ENCODE measurements at regions not wholly inside any gene's neighbourhood (a gene's known extent, or its start where the extent isn't known, plus 50 kb on each side); places are given as distances from the start of the nearest gene placed in this dataset.

GRCh38 chr5:165242646-165243045 is 1737.2 kb downstream of the MAT2B start:
- no peak for DNase-seq

- no peak for DNase-seq
Observed at GRCh38 chr5:165244407-165244806, 1739.0 kb downstream of the MAT2B start.

GRCh38 chr5:165258197-165258771 is 1752.9 kb downstream of the MAT2B start:
- no peak for DNase-seq

DNA sequence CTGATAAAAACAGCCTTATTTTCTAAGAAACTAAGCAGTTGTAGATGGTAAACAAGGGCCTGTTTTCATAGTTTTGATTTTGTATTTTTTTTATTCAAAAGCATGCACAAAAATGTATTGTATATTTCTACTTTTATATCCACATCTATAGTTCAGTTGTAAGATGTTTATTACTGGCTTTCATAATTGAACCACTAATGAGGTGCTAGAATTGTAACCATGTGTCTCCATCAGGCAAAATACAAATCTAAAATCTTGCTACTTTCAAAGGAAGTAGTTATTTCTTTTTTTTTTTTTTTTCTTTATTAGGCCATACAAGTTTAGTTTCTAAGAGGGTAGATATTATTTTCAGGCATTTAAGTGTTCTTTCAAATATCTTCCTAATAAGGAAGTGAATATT is 1755.0 kb downstream of the MAT2B start:
- DNase-seq = no peak

DNA sequence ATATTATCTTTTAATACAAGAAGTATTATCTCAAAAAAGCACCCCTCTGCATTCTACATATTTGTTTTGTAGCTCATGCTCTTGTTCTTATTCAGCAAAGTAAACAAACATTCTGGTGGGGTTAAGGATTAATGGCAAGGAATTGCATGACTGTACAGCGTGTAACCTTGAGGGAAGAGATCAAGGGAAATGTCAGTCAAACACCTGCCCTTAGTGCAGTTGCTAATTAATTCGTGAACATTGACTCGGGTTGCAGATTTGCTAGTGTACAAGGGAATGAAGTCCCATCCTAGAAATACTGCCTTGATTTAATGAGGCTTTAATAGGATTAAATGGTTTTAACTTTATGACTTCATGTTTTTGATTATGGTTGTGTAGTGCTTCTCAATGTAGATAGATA is 1758.1 kb downstream of the MAT2B start:
- DNase-seq = no peak

- DNase-seq = no peak
Observed at GRCh38 chr5:165266939-165267338, 1761.5 kb downstream of the MAT2B start.

DNA sequence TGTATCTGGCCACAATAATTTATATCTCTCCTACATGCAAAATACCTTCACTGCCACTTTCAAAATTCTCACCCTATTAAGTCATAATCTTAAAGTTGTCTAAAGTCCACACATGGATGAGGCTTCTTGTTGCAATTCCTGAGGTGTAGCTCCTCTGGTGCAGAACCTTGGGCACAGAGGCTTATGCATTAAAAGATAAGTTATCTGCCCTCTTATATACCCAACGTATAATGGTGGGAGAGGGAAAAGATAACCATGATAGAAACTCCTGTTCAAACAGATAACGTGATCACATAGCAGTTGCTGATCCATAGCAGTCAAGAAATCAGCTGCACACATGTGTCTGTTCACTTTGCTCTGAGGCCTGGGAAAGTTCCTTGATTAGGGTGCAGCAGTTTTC is 1767.0 kb downstream of the MAT2B start:
- DNase-seq = no peak

GRCh38 chr5:165277661-165278060 is 1772.2 kb downstream of the MAT2B start:
- DNase-seq = no peak

- no peak for DNase-seq
Observed at GRCh38 chr5:165282491-165282890, 1777.1 kb downstream of the MAT2B start.

DNA sequence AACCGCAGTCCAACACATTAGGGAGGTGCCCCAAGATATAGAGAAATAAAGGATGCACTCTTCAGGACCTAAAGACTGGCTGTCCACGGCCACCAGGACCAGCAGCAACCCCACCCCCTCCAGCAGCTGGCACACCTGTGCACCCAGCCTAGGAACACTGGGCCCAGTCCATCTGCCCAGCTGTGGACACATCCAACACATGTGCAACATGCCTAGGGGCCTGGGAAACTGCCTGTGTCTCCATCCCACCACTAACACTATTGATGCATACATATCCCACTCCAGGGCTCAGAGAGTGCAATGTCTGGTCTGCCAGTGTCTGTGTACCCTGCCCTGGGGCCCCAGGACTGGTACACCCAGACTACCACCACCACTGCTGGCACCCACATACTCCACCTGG is 1781.3 kb downstream of the MAT2B start:
- no peak for DNase-seq

- DNase-seq = no peak
Observed at GRCh38 chr5:165290535-165290934, 1785.1 kb downstream of the MAT2B start.

- DNase-seq = no peak
Observed at GRCh38 chr5:165296401-165297130, 1791.1 kb downstream of the MAT2B start.

DNA sequence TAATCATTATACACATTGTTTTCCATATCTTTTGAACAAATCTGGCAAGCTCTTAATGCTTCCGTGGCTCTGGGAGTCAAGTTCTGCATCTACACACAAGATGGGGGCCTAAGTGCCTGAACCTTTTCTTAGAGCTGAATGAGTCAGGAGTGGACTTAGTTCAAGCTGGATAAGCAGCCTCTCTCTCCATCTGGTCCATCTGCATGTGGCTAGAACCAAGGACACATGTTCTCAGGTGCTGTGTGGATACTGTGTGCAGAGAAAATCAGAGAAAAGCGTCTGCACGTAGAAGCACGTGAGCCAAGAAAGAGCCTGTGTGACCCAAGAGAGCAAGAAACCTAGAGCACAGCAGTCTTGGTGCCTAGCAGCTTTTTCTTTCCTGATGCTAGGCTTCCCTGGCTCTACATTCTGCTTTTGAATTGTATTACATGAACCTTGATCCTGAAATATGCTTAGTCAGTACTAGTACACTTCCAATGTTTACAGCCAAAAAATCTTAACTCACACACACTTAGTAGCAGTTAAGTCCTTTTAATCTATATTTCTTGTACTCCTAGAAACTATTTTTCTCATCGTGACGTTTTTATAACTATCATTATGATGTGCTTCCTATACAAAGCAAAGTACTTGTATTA is 1798.9 kb downstream of the MAT2B start:
- DNase-seq = no peak

DNA sequence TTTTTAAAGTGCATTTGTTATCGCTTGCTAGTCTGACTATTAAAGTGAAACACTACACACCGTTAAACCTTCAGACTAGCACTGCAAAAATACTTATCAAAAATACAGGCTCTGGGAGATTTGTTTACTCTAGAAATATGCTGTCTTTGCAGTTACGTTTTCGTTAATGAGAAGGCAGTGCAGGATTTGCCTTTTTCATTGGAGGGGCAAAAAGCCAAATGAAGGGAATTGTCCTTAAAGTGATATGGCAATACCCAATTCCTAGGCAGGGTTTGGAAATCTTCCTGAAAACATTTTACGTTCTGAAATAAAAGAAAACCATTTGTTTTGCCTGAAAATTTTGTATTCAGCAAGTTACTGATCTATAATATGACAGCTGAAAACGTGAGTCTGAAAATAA is 1800.2 kb downstream of the MAT2B start:
- no peak for DNase-seq

DNA sequence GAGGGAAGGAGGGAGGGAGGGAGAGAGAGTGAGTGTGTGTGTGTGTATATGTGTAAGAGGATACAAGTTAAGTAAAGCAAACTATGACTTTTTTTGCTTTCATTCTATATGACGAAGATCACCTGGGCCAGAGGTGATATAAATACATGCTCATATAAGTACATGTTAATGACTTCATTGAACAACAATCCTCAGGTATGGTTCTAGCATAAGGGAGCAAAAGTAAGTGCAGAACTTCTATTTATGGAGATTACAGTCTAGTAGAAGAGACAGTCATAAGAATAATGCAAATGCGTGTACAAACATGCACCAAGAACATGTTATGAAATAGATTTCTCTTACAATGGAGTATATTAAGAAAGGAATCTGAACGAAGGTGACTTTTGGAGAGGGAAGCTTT is 1804.0 kb downstream of the MAT2B start:
- DNase-seq = no peak

DNA sequence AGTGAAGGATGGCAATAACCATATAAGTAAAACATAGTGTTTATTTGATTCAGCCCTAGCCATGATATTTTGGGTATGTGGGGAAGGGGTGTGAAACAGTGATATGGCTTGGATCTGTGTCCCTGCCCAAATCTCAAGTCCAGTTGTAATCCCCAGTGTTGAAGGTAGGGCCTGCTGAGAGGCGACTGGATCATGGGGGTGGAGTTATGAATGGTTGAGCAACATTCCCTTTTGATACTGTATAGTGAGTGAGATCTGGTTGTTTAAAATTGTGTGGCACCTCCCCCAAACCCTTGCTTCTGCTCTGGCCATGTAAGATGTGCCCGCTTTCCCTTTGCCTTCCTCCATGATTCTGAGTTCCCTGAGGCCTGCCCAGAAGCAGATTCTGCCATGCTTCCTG is 1804.6 kb downstream of the MAT2B start:
- DNase-seq = no peak

DNA sequence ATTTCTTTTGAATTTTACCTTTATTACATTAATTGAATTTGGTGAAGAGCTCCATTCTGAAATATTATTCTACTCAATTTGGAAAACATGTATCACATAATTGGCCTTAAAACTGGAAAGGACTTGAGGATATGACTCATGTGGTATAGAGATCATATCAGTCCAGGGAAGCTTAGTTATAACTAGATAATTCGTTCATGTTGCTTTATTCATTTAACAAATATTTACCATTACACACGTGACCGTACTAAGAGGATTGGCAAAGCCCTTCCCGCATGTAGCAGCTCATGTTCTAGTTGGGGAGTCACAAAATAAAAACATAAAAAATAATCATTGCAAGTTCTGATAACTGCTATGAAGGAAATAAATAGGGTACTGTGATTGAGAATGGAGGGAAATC is 1816.5 kb downstream of the MAT2B start:
- no peak for DNase-seq

- DNase-seq = no peak
Observed at GRCh38 chr5:165325221-165325620, 1819.8 kb downstream of the MAT2B start.

DNA sequence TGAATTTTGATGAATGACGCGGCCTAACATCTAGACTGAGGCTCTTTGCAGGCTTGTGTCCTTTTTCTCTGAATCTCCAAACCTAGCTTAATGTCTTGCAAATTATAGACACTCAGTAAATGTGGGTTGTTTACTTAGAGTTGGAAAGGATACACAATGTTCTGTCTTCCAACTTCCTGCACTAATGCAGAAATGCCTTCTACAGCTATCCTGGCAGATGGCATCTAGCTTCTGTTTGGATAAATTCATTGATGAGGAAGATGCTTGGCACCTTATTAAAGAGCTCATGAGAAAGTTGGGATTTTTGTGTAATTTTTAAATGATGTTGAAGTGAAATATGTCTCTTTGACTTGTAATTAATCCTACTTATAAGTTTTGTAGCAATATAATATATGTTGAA is 1822.2 kb downstream of the MAT2B start:
- DNase-seq = no peak

DNA sequence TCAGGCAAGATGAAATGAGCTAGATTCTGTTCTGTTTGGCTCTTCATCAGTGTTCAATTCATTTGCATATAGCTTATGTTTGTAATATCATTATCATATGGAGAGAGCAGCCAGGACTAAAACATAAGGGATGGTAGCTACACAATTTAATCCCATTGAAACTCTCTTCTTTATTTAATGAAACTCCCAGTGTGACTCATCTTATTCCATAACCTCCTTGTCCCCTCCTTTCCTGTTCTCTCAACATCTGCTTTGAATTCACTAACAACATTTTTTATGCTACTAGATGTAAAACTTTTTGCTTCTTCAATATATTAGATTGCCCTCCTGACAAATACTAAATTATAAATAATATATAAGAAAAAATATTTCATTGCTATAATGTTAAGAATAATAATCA is 1823.4 kb downstream of the MAT2B start:
- no peak for DNase-seq

DNA sequence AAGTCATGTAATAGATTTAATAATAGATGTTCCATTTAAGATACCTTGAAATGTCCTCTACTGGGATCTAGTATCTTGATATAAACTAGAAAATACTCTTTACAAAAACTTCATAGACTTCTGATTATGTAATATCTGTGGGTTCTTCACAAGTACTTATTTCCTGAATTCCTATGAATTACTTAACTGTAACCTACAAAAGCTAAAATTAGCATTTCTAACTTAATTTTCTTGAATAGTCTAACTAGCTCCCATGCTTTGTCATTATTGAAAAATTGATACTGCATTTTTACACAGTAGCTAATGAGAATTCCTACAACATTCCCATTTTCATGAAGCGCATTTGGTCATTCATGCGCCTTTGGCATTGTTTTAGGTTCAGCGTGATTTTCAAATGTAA is 1828.2 kb downstream of the MAT2B start:
- DNase-seq = no peak

DNA sequence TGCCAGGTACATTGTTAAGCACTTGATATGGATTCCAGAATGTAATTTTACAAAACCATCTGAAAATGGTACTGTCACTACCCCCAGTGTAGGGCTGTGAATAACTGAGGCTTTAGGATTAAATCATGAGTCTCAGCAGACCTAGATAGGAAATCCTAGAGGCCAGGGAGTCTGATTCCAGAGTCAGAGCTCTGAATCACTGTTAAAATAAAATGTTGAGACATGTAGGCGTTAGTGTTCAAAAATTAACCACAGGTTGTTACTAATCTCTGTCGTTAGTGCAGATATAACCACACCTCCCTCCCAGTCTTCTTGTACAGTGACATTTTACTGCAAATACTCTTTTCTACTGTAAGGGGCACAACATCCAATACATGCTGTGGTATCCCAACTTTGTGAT is 1828.8 kb downstream of the MAT2B start:
- DNase-seq = no peak

GRCh38 chr5:165349735-165350134 is 1844.3 kb downstream of the MAT2B start:
- DNase-seq = no peak

DNA sequence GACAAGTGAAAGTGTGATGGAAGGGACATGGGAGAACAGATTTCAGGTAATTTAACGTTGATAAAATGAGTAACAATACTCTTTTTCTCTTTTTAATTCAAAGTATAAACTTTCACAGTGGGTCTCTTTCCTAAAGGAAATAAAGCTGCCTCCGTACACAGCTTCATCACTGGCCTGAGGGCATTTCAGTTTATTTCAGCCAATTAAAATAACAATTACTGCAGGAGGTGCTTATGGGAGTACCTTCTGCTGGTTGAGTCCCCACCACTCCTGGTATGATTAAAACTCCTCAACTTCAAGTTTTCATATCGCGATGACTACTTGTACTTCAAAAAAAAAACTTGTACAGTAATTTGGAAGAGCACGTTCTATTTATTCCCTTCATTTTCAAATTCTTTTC is 1845.9 kb downstream of the MAT2B start:
- no peak for DNase-seq

GRCh38 chr5:165360366-165360765 is 1854.9 kb downstream of the MAT2B start:
- DNase-seq = no peak

Measured in activated gamma-delta T cell treated with Interleukin-2 at 50 U/mL for 16 hours (primary cell).